Esophagus (tissue), 2 donors: ENCODE measurements at regions not wholly inside any gene's neighbourhood (a gene's known extent, or its start where the extent isn't known, plus 50 kb on each side); places are given as distances from the start of the nearest gene placed in this dataset.

Experiments
- H3K27ac ChIP-seq, 2 donors: one replicate each; pipeline ENCODE4 v1.5.1; 2013; ENCODE audit warnings: low read depth in 2 of 2, mild to moderate bottlenecking in 2 of 2, inconsistent platforms in 1 of 2, low read length in 1 of 2, moderate library complexity in 1 of 2
- H3K27me3 ChIP-seq, 2 donors: one replicate each; pipeline ENCODE4 v1.6.1; 2013; ENCODE audit warnings: low read length in 2 of 2, control low read depth in 1 of 2, mild to moderate bottlenecking in 1 of 2; ENCODE audit not compliant: insufficient read depth in 2 of 2, control insufficient read depth in 1 of 2
- H3K36me3 ChIP-seq, 2 donors: one replicate each; pipeline ENCODE4 v1.6.1; 2013; ENCODE audit warnings: low read length in 1 of 2; ENCODE audit not compliant: control insufficient read depth in 2 of 2, insufficient read depth in 2 of 2
- H3K4me1 ChIP-seq, 2 donors: one replicate each; pipeline ENCODE4 v1.6.1; 2013; ENCODE audit warnings: low read length in 1 of 2; ENCODE audit not compliant: control insufficient read depth in 2 of 2, insufficient read depth in 2 of 2
- H3K4me3 ChIP-seq, 2 donors: one replicate each; pipeline ENCODE4 v1.5.1; 2013; ENCODE audit warnings: low read length in 2 of 2, mild to moderate bottlenecking in 2 of 2, low read depth in 1 of 2, moderate library complexity in 1 of 2
- H3K9me3 ChIP-seq, 2 donors: one replicate each; pipeline ENCODE4 v1.6.1; 2013; ENCODE audit warnings: mild to moderate bottlenecking in 2 of 2, low read depth in 1 of 2, low read length in 1 of 2, moderate library complexity in 1 of 2; ENCODE audit not compliant: control insufficient read depth in 2 of 2, insufficient read depth in 1 of 2
- WGBS, 2 donors: extraction: QIAGEN DNeasy Blood & Tissue Kit; methylation state at CpG; one replicate each; pipeline ENCODE4 v1.1.7; 2013; 5-methylcytosine and 5-hydroxymethylcytosine counted together
- donor health status: healthy with polysubstance abuse.
- donor health status: Bipolar disorder and iron deficiency.

DNA sequence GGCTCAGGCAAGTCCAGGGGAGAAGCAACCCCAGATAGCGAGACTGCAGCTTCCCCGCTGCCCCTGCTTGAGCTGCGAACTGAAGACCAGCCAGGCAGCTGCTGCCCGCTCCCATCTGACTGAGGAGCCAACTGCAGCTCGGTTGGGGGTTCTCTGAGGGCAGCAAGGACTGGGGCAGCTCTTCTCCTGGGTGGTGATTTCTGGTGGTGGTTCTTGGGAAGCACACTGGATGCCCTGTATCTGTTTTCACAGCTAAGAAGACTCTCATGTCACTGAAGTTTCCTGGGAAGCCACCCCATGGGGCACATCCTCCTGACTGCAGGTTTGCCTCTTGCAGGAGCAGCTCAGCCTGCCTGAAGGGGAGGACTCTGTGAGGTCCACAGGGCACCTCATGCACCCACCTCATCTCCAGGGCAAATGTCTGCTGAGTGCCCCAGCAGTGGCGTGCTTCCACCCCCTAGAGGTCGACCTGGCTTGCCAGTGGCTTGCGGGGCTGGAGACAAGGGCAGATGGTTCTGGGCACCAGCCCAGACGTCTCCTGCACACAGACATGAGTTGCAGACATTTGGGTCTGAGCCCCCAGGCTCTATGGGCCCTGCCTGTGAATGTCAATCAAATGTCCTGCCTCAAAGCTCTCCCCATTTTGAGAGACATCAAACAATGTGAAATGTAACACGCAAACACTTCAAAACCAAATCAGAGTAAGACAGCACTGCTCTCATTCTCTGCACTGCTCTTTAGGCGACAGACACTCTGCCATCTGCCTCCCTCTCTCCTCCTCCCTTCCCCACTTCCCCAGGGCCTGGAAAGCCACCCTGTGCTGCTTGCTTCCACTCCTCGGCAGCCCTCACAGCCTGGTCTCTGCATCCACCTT is 800.9 kb downstream of the BRD1 start:
- no peaks in the 10 kb centered on the region for H3K9me3 ChIP-seq
- WGBS, 2 donors = 58 to 61% methylated on average over 12 of the region's 12 CpGs
- no peaks in the 10 kb centered on the region for H3K36me3 ChIP-seq
- no peaks in the 10 kb centered on the region for H3K4me1 ChIP-seq
- no peaks in the 10 kb centered on the region for H3K27me3 ChIP-seq
- no peak overlapping the region for H3K4me3 ChIP-seq
- H3K27ac ChIP-seq = no peak overlapping the region

- Histone ChIP-seq H3K4me1 (no peaks in the 10 kb centered on the region), H3K36me3 (no peaks in the 10 kb centered on the region), H3K4me3 (no peak overlapping the region), H3K27me3 (no peaks in the 10 kb centered on the region), H3K27ac (no peak overlapping the region), H3K9me3 (no peaks in the 10 kb centered on the region)
- WGBS, 2 donors = 72 to 81% methylated on average over 17 of the region's 17 CpGs
These were observed 801.7 kb downstream of the BRD1 start for GRCh38 chr22:49025791-49026493.

- Histone ChIP-seq H3K27ac (no peak overlapping the region), H3K9me3 (no peaks in the 10 kb centered on the region), H3K4me3 (no peak overlapping the region), H3K27me3 (no peaks in the 10 kb centered on the region), H3K36me3 (no peaks in the 10 kb centered on the region), H3K4me1 (no peaks in the 10 kb centered on the region)
- 59 to 69% methylated on average over 17 of the region's 17 CpGs for WGBS, 2 donors
These were observed 802.8 kb downstream of the BRD1 start for GRCh38 chr22:49024775-49025440.

DNA sequence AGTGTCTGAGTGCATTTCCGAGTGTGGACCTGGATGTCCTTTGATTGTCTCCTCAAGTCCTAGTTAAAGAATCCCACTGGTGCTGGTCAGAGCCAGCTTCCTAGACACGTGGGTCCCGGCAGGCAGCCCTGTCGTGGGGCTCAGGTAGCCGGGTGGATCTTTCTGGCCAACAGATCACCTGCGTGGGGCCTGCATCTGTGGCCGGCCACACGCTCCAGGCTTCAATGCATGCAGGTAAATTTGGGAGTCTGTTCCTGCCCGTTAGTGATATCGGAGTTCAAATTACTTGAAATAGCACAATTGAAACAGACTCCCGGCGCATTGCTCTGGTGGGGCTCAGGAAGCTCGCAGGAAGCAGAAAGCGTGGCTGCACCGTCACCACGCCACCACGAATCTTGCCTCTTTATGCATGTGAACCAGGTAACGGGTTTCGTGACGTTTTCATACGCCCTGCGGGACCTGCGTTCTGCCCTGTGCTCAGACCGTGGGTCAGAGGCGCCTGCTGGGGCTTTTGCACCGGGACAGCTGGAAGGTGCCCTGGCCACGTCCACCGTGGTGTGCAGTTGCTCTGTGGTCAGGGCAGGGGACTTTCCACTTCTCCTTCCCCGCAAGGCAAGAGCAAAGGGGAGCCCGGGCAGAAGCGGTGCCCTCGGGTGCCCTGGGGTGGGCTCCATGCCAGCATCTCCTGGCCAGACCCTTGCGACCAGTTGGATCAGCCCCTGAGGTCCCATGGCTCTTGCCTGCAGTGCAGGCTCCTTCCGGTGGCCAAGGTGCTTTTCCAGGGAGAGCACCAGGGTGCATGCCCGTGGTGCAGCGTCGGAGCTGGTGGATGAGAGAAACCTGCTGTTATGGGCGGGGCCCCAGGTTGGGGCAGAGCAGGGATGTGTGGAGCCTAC is 803.5 kb downstream of the BRD1 start:
- H3K27ac ChIP-seq = no peak overlapping the region
- H3K4me1 ChIP-seq = no peaks in the 10 kb centered on the region
- WGBS, 2 donors = 76 to 79% methylated on average over 38 of the region's 38 CpGs
- no peaks in the 10 kb centered on the region for H3K36me3 ChIP-seq
- no peaks in the 10 kb centered on the region for H3K9me3 ChIP-seq
- no peak overlapping the region for H3K4me3 ChIP-seq
- no peaks in the 10 kb centered on the region for H3K27me3 ChIP-seq

DNA sequence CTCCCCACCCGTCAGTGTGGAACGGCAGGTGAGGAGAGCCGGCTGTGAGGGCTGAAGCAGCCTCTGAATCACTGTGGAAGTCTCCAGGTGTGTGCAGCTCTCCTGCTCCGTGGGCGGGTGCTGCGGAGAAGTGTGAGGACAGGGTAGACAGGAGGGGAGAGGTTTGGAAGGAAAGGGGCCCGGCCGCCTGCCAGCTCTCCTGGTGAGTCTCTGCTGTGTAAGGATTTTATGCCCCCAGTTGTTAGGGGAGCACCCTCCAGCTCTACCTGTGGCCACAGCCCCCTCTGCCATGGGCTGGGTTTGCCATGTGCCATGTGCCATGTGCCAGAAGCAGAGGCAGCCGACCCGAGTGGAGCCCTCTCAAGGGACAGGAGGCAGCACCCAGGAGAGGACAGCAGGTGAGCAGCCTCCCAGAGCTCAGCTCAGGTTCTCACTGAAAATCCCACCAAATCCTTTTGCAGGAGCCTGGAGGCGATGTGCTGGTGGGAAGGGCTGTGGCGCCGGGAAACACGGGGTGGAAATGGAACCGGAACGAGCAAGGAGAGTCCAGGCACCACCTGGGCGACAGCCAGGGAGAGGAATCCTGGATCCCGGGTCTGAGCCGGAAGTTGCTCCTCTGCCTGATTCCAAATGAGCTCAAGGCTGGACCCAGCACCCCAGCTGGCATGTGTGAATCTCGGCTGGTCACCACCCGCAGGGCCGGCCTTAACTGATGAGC is 804.4 kb downstream of the BRD1 start:
- Histone ChIP-seq H3K4me3 (no peak overlapping the region), H3K27me3 (no peaks in the 10 kb centered on the region), H3K36me3 (no peaks in the 10 kb centered on the region), H3K27ac (no peak overlapping the region), H3K4me1 (no peaks in the 10 kb centered on the region), H3K9me3 (no peaks in the 10 kb centered on the region)
- WGBS, 2 donors = 74 to 75% methylated on average over 22 of the region's 22 CpGs

GRCh38 chr22:49022816-49023160 is 804.9 kb downstream of the BRD1 start:
- Histone ChIP-seq H3K4me3 (no peak overlapping the region), H3K27me3 (no peaks in the 10 kb centered on the region), H3K27ac (no peak overlapping the region), H3K4me1 (no peaks in the 10 kb centered on the region), H3K36me3 (no peaks in the 10 kb centered on the region), H3K9me3 (no peaks in the 10 kb centered on the region)
- 59 to 77% methylated on average over 4 of the region's 4 CpGs for WGBS, 2 donors

DNA sequence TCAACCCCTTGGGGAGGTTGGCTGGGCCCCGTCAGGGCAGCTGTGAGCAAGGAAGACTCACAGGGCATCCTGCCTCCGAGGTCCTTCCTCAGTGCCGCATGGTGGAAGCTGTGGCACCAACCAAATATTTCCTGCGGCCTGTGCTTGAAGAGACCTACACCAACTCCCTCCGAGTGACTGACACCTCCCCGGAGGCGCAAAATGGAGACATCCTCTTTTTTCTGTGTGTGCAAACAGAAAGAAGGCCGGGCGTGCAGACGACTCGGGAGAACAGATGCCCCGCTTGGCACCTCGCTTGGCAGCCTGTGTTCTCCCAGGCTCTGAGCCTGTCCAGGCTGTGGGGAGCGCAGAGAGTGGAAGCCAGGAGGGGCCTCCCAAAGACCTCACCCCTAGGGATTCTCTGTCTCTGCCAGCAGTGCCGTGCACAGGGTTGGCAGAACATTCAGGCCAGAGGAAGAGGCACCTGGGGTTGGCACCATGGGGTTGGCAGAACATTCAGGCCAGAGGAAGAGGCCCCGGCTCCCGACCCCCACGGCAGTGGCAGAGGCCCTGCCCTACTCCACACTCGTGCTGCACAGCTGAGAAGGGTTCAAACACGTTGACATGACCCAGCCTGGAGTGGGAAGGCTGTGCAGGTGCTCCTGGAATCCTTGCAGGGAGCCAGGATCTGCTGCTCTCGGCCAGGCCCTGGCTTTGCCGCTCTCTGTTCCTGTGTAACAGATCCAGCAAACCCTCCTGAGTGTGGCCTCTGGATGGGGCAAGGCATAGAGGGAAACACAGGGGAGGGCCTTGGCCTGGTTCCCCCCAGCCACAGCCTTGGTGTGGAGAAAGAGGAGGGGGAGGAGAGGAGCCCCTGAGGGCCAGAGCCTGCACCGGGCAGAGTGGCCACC is 805.5 kb downstream of the BRD1 start:
- Histone ChIP-seq H3K27me3 (no peaks in the 10 kb centered on the region), H3K27ac (no peak overlapping the region), H3K9me3 (no peaks in the 10 kb centered on the region), H3K4me1 (no peaks in the 10 kb centered on the region), H3K36me3 (no peaks in the 10 kb centered on the region), H3K4me3 (no peak overlapping the region)
- 72 to 77% methylated on average over 23 of the region's 23 CpGs for WGBS, 2 donors

DNA sequence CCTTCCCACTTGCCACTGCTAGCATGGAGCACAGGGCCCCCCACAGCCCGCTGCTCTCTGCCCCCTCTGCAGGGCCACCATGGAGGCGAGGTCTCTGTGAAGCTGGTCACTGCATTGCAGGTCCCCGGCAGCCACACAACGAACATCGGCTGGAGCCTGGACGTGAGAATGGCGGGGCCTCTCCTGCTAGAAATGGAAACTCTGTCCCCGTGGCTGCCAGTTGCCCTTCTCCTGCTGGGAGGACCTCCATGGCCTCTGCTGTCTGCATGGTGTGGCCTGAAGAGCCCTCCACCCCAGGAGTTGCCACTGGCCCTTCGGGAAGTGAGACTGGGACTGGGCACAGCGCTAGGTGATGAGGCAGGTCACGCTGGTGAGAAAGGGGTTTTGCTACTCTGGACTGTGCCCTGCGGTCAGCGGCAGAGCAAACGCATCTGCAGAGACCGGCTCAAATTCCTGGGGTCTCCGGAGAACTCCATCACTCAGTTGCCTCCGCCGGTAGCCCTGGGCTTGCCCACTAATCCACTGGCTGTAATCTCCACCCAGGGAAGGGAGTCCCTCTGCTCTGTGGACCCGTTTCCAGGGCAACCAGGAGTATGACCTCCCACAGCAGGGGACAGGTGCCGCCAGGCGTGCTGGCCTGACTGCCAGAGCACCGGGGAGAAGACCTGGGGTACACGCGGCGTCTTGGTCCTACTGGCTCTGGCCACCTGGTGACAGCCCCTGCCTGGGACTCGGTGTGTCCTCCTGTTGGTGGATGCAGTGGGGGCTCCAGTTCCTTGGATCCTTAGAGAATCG is 806.3 kb downstream of the BRD1 start:
- H3K27ac ChIP-seq = no peak overlapping the region
- WGBS, 2 donors = 81 to 82% methylated on average over 27 of the region's 27 CpGs
- H3K4me3 ChIP-seq = no peak overlapping the region
- H3K36me3 ChIP-seq = no peaks in the 10 kb centered on the region
- H3K27me3 ChIP-seq = no peaks in the 10 kb centered on the region
- H3K9me3 ChIP-seq = no peaks in the 10 kb centered on the region
- H3K4me1 ChIP-seq = no peaks in the 10 kb centered on the region
